DMS114 treated with DMSO at 0.1 percent for 48 hours (cell line): ENCODE measurements at regions not wholly inside any gene's neighbourhood (a gene's known extent, or its start where the extent isn't known, plus 50 kb on each side); places are given as distances from the start of the nearest gene placed in this dataset.

ENCODE experiments used
- DNase-seq: peaks from one replicate; lab custom pipeline; 2025; ENCODE audit not compliant: unreplicated experiment; lab: John Stamatoyannopoulos, UW

DNA sequence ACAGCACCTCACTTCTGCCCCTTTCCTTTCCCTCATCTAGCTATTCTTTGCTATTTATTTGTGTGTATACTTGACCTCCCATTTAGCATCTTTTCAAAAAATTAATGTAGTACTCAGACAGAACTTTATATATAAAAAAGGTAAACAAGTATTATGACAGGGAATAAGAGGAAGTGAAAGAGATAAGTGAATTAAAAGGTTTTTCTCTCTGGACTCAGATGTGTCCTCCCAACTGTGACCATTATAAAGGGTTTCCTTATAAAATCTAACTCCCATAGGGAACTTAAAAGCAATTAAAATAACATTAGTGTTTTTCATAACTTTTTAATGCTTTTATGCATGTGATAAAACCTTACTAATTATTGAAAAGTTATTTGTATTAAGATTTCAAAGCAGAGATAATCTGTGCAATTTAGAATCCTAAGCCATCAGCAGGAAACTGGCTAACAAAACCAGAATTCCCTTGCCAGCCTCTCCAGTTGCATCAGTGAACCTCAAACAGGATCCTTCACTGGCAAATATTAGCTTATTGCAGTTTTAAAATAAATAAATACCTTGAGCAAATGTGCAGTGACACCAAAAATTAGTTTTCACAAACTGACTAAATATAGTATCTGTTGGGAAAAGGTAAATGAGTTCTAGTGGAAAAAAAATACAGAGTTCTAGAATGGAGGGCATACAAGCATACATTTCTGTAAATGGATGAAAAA is 930.7 kb downstream of the BCL11A start:
- DNase-seq: no peak

DNA sequence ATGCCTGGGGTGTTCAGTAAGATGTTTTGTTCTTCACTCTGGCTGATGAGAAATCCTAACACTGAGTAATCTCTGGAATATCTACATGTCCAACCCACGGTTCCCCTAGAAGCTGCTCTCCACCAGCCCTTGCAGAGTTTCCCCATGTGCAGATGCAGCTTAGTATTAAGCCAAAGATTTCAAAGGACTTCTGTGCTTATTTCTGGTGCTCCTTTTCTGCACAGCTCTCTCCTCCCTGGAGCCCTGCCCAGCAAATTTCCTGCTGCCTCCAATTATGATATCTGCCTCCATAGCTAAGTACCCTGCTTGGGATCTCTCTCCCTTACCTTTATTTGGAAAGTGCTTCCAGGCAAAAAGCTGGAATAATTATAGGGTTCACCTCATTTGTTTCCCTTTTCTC is 949.3 kb downstream of the BCL11A start:
- DNase-seq: no peak

DNA sequence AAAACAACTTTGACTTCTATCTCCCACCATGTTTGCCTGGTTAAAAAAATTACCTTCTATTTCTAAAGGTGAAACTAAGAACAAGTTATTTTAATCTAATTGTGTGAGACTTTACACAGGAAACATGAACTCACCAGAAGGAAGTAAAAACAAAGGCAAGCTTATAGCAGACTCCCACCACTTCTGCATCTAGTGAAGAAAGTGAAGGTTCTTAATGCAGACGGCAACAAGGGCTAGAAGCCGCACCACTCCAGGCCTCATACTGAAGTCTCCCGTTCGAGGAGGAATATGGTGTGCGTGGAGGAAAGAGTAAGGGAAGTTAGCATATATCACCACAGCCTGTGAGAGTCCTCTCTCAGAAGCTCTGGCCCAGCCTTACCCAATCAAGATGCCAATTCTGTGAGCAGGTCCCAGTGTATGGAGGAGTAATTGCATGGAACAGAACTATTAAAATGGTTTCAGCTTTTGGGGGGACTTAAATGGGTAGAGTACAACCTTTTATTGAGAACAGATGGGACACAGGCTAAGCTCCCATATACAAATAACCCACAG is 958.7 kb downstream of the BCL11A start:
- DNase-seq: no peak

- DNase-seq: no peak
These were observed 962.7 kb downstream of the BCL11A start for GRCh38 chr2:59590798-59591197.

- DNase-seq: no peak
These were observed 963.6 kb downstream of the BCL11A start for GRCh38 chr2:59589881-59590280.

DNA sequence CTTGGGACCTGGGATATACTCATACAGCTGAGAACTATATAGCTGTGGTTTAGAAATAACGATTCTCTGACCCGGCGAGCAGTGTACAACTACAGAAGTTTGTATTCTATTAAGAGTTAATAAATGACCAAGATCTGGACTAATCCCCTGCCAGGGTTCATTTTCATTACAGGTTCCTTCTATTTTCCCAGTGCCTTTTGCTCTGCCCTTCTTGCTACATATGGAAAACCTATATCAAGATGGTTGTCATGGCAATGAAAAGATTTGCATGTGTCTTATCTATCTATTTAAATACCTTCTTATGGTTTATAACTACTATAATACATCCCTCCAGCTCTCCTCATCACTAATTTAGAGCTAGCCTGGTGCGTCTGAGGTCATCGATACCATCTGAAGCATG is 965.2 kb downstream of the BCL11A start:
- DNase-seq: no peak

DNA sequence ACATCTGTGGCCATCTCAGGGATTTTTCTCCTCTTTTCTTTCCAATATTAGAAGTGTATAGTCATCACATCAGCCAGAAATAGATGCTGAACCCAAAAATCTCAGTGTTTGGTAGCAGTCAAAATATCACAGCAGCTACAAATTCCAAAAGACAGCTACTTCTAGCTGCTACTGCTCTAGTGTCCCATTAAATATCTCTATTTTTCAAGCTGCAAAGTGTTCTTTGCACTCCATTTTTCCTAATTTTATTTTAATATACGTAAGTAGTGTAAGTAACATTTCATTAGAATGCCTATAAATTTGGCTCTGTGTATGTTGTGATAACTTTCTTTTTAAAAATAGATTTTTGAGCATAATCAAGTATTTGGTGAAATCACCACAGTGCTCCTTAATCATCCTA is 967.3 kb downstream of the BCL11A start:
- no peak for DNase-seq

DNA sequence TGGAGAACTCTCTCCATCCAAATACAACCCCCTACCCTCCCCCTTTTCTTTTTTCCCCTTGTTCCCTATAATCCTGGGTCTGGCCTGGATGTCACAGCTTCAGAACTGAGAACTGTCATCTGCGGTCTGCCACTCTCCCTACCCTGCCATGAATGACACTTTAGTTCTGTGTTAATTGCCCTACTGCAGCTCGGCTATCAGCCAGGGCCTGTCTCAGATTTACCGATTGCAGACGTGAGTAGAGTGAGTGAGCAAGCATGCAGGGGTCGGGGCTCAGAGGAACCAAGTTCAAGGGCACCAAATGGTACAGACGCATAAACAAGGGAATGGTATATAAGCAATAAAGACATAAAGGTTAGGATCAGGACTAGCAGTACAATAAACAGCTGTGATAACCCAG is 967.8 kb downstream of the BCL11A start:
- DNase-seq: no peak

DNA sequence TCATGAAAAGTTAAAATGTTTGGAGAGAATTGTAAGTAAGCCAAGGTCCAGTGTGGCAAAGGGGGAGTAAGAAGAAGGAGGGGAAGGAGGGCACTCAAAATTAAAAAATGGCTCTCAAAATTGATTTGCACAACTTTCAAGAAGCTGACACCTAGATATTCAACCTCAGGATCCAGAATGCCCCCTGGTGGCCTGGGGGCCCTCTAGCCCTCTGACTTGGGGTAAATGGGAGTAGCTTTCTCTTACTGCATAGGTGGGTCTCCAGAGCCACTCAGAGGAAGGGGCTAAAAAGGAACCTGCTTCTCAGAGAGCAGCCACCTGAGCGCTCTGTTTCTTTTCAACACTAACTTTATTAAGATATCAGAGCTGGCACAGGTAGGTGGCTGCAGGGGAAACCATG is 968.5 kb downstream of the BCL11A start:
- DNase-seq: no peak

- no peak for DNase-seq
These were observed 970.2 kb downstream of the BCL11A start for GRCh38 chr2:59583173-59583765.

DNA sequence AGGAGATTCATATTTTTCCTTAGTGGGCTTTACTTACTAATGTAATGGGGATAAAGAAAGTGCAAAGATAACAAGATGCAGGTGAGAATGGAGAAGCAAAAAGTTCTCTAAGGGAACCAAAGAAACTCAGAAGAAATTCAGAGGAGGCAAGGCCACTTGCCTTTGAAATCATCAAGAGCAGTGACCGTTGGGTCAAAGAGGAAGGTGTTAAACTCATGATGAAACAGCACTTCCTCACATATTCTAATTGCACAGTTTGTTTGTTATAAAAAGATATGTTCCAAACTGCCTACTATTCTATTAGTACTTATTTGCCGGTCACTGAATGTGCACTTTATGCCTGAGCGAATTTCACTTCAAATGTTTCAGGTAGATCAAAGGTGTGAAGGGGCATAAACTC is 975.1 kb downstream of the BCL11A start:
- DNase-seq: no peak

DNA sequence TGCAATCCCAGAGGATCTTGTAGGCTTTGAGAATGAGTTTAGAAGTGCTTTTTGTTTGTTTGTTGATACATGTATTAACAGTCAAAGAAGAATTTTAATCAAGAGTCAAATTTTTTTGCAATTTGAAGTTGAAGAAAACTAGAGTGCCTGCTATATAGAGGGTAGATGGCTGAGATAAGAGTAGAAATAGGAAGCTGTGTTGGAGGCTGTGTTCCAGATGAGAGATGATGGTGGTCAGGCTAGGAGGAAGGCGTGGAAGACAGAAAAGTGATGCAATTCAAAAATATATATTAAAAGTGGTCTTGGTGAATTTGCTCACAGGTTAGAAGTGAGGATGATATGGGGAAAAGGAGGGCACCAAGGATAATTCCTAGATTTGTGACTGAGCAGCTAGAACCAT is 978.3 kb downstream of the BCL11A start:
- DNase-seq: no peak

- no peak for DNase-seq
These were observed 981.2 kb downstream of the BCL11A start for GRCh38 chr2:59572227-59572626.

DNA sequence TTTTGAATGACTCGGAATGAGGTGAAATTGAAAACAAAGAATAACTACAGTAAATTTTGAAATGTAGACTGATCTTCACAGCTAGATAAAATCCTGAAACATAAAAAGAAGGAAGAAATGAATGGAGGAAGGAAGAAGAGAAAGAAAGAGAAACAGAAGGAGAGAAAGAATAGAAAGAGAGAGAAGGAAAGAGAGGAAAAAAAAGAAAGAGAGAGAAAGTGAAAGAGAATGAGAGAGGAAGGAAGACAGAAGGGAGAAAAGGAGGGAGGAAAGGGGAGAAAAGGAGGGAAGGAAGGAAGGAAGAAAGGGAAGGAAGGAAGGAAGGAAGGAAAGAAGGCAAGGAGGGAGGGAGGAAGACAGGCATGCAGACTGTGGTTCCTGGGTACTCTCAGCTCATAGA is 982.6 kb downstream of the BCL11A start:
- DNase-seq: no peak

DNA sequence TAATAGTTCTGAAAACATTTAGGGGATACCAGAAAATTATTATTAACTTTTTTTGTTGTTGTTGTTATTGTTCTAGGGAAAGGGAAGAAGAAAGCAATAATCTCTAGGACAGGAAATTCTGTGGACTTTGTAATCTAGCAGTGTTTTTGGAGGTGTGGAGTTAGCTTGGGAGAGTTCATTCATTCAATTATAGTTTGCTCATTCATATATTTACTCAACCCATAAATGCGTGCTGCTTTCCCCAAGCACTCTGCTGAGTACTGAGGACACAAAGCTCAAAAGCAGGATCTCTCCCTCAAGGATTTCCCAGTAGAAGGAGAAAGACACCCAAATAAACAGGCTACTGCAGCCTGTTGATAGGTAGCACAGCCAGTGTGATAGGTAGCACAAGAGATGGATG is 984.3 kb downstream of the BCL11A start:
- no peak for DNase-seq

GRCh38 chr2:59568461-59568860 is 985.0 kb downstream of the BCL11A start:
- DNase-seq: no peak

DNA sequence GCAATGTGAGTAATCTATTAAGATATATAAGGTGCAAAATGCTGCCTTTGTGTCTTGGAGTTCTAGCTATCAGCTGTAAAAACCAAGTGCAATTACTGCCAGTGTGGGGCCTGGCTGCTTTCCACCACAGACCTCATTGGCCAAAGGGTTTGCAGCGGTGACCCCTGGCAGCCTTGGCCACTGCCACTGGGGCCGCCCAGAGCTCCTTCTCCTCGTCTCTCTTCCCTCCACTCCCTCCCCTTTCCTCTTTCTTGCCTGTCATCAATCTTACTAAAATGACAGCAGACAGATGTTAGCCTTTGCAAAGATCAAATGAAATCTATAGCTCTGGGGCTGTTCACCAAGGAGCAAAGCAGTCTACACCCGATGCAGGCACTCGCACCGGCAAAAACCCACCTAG is 986.3 kb downstream of the BCL11A start:
- no peak for DNase-seq

DNA sequence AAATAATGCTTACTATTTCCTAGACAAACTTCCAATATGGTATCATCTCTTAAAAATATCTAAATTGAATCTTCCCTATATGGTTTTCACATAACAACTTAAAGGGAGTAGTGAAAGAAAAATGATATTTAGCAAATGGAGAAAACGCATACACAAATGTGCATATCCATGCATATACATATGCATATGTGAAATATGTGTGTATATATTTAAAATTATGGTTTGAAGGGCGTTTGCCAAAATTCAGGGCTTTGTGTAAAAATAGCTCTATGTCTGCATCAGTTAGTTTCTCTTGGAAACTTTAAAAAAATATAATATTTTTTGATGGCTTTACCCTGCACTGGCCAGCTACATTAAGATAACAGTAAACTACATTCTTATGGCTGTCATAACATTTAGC is 986.7 kb downstream of the BCL11A start:
- no peak for DNase-seq

- no peak for DNase-seq
These were observed 992.2 kb downstream of the BCL11A start for GRCh38 chr2:59561281-59561680.

DNA sequence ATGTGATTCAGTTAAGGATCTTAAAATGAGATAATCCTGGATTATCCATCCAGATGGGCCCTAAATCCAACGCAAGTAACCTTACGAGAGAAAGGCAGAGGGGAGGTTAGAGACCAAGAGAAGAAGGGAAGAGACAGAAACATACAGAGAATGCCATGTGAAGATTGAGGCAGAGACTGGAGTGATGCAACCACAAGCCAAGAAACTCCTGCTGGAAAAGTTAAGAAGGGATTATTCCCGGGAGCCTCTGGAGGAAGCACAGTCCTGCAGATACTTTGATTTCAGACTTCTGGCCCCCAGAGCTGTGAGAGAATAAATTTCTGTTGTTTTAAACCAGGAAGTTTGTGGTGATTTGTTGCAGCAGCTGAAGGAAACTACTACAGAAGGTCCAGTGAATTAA is 992.7 kb downstream of the BCL11A start:
- DNase-seq: no peak

- DNase-seq: no peak
These were observed 1012.6 kb downstream of the BCL11A start for GRCh38 chr2:59540864-59541263.

- DNase-seq: no peak
These were observed 1015.0 kb downstream of the BCL11A start for GRCh38 chr2:59538398-59538911.

- DNase-seq: no peak
These were observed 1020.6 kb downstream of the BCL11A start for GRCh38 chr2:59532808-59533207.
